CD14-positive monocyte (primary cell): ENCODE measurements at regions not wholly inside any gene's neighbourhood (a gene's known extent, or its start where the extent isn't known, plus 50 kb on each side); places are given as distances from the start of the nearest gene placed in this dataset.

Source experiments
- DNase-seq, 3 donors: peaks; one replicate each; pipeline ENCODE4 v3.0.0-alpha.2; 2011 to 2022
- H2AFZ ChIP-seq: 2 replicates; pipeline ENCODE4 v1.6.0; 2012; ENCODE audit warnings: mild to moderate bottlenecking, low read depth, low read length, inconsistent platforms; ENCODE audit not compliant: insufficient read depth, poor library complexity, severe bottlenecking
- H3K27ac ChIP-seq, 2 donors: 1 replicate in 1 of 2; 2 replicates in 1 of 2; pipeline ENCODE4 v1.5.1; 2012 to 2013; ENCODE audit warnings: low read length in 2 of 2, control low read depth in 1 of 2, inconsistent platforms in 1 of 2, low read depth in 1 of 2, mild to moderate bottlenecking in 1 of 2
- H3K27me3 ChIP-seq, 2 donors: one replicate each; pipeline versions ENCODE4 v1.6.0 to v1.6.1; 2011 to 2013; ENCODE audit warnings: low read length in 2 of 2; ENCODE audit not compliant: control insufficient read depth in 2 of 2, insufficient read depth in 2 of 2
- H3K36me3 ChIP-seq, 2 donors: replicated peaks in 1 of 2; 1 replicate in 1 of 2; 2 replicates in 1 of 2; pipeline versions ENCODE4 v1.5.1 to v1.6.1; 2012 to 2013; ENCODE audit warnings: low read length in 2 of 2, control low read depth in 1 of 2, inconsistent platforms in 1 of 2, mild to moderate bottlenecking in 1 of 2; ENCODE audit not compliant: insufficient read depth in 2 of 2, control insufficient read depth in 1 of 2
- H3K4me1 ChIP-seq, 2 donors: 1 replicate in 1 of 2; 2 replicates in 1 of 2; pipeline versions ENCODE4 v1.5.1 to v1.6.1; 2012 to 2013; ENCODE audit warnings: low read length in 2 of 2, control low read depth in 1 of 2, inconsistent platforms in 1 of 2, mild to moderate bottlenecking in 1 of 2, moderate library complexity in 1 of 2; ENCODE audit not compliant: insufficient read depth in 2 of 2, control insufficient read depth in 1 of 2
- H3K4me2 ChIP-seq: replicated peaks from 2 replicates; pipeline ENCODE3; 2012; ENCODE audit warnings: low read length, moderate library complexity, mild to moderate bottlenecking; ENCODE audit not compliant: poor library complexity, severe bottlenecking; ENCODE audit errors: extremely low read depth
- H3K4me3 ChIP-seq, 3 experiments: fragments of 200-600 bp in 1 of 3; sonication (generic) in 1 of 3; replicated peaks in 1 of 3; 1 replicate in 2 of 3; 2 replicates in 1 of 3; pipeline ENCODE4 v1.5.1; 2011 to 2013; ENCODE audit warnings: low read length in 3 of 3, mild to moderate bottlenecking in 3 of 3, control low read depth in 2 of 3, low read depth in 2 of 3, inconsistent platforms in 1 of 3, moderate library complexity in 1 of 3
- H3K79me2 ChIP-seq: 2 replicates; pipeline ENCODE4 v1.6.0; 2012; ENCODE audit warnings: mild to moderate bottlenecking, control low read depth, inconsistent platforms, low read length, moderate library complexity; ENCODE audit not compliant: insufficient read depth
- H3K9ac ChIP-seq: 2 replicates; pipeline ENCODE4 v1.6.0; 2017; ENCODE audit warnings: low read length, mild to moderate bottlenecking; ENCODE audit not compliant: insufficient read depth, poor library complexity, severe bottlenecking
- H3K9me3 ChIP-seq, 2 donors: replicated peaks in 1 of 2; 1 replicate in 1 of 2; 2 replicates in 1 of 2; pipeline versions ENCODE4 v1.5.1 to v1.6.1; 2012 to 2013; ENCODE audit warnings: low read length in 2 of 2, control low read depth in 1 of 2; ENCODE audit not compliant: control insufficient read depth in 1 of 2, insufficient read depth in 1 of 2
- H4K20me1 ChIP-seq: 2 replicates; pipeline ENCODE4 v1.6.0; 2012; ENCODE audit warnings: mild to moderate bottlenecking, low read length, control low read depth, moderate library complexity; ENCODE audit not compliant: insufficient read depth
- H3K27ac Mint-ChIP-seq, 7 donors: one replicate each; pipeline ENCODE4 v1.8.0; 2020; ENCODE audit warnings: mild to moderate bottlenecking in 7 of 7, mixed read lengths in 7 of 7, moderate library complexity in 6 of 7, inconsistent platforms in 2 of 7
- H3K27me3 Mint-ChIP-seq, 3 donors: one replicate each; pipeline ENCODE4 v1.8.0; 2021 to 2022; ENCODE audit warnings: low read depth in 3 of 3, mild to moderate bottlenecking in 3 of 3, mixed read lengths in 3 of 3, moderate library complexity in 3 of 3, inconsistent platforms in 1 of 3
- H3K36me3 Mint-ChIP-seq, 2 donors: one replicate each; pipeline ENCODE4 v1.8.0; 2020; ENCODE audit warnings: mixed read lengths in 2 of 2, inconsistent platforms in 1 of 2, mild to moderate bottlenecking in 1 of 2
- H3K4me1 Mint-ChIP-seq: one replicate; pipeline ENCODE4 v1.8.0; 2020; ENCODE audit warnings: mild to moderate bottlenecking, mixed read lengths
- H3K4me3 Mint-ChIP-seq, 2 donors: one replicate each; pipeline ENCODE4 v1.8.0; 2020; ENCODE audit warnings: mild to moderate bottlenecking in 2 of 2, mixed read lengths in 2 of 2, moderate library complexity in 1 of 2
- H3K9me3 Mint-ChIP-seq, 7 donors: one replicate each; pipeline ENCODE4 v1.8.0; 2020 to 2022; ENCODE audit warnings: mixed read lengths in 7 of 7, mild to moderate bottlenecking in 6 of 7, moderate library complexity in 6 of 7, inconsistent platforms in 2 of 7
- WGBS: methylation state at CpG from one replicate; pipeline ENCODE4 v1.1.5; 2013; ENCODE audit warnings: missing lambda C conversion rate; ENCODE audit not compliant: insufficient coverage; 5-methylcytosine and 5-hydroxymethylcytosine counted together
- intact Hi-C, 2 donors: fragments of 100-400 bp; cut with micrococcal nuclease; formaldehyde crosslinking; loops; one replicate each; pipeline versions ENCODE4 v1.15.0 to v1.15.1; 2023
- TF ChIP-seq, protein P1 (sequence below): fragments of 200-600 bp; IDR thresholded peaks from one replicate; pipeline ENCODE4 v1.8.0; 2022; ENCODE audit warnings: antibody characterized with exemption, mild to moderate bottlenecking

DNA sequence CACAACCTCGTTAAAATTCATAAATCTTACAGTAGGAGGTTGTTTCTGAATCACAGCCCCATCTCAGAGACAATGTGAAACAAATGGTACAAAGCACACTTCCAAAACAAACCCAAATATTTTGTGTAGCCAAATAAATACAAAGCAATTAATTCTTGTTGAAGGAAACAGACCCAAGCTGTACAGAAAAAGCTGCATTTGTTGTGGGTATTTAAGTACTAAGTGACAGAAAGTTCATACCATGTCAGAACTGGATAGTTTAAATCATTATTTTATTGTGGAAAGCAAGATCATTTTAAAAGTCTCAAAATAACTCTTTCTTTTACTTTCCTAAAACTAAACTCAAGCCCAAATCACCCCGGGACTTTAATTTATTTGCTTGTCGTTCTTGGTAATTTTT is 570.7 kb downstream of the ELAVL2 start:
- no peak overlapping the region for H3K27ac ChIP-seq
- no peak overlapping the region for H3K9ac ChIP-seq
- no peak for DNase-seq
- no peaks in the 10 kb centered on the region for H3K36me3 Mint-ChIP-seq
- peaks cover 0 to 9% (median 3%) of the 10 kb centered on the region in 7 donors for H3K9me3 Mint-ChIP-seq
- H3K27ac Mint-ChIP-seq = no peak overlapping the region
- H4K20me1 ChIP-seq = no peaks in the 10 kb centered on the region
- H3K27me3 ChIP-seq = no peaks in the 10 kb centered on the region
- TF ChIP-seq, protein P1, sequence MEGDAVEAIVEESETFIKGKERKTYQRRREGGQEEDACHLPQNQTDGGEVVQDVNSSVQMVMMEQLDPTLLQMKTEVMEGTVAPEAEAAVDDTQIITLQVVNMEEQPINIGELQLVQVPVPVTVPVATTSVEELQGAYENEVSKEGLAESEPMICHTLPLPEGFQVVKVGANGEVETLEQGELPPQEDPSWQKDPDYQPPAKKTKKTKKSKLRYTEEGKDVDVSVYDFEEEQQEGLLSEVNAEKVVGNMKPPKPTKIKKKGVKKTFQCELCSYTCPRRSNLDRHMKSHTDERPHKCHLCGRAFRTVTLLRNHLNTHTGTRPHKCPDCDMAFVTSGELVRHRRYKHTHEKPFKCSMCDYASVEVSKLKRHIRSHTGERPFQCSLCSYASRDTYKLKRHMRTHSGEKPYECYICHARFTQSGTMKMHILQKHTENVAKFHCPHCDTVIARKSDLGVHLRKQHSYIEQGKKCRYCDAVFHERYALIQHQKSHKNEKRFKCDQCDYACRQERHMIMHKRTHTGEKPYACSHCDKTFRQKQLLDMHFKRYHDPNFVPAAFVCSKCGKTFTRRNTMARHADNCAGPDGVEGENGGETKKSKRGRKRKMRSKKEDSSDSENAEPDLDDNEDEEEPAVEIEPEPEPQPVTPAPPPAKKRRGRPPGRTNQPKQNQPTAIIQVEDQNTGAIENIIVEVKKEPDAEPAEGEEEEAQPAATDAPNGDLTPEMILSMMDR = no peak
- no peaks in the 10 kb centered on the region for H3K36me3 ChIP-seq
- no peaks in the 10 kb centered on the region for H3K79me2 ChIP-seq
- no peaks in the 10 kb centered on the region for H3K9me3 ChIP-seq
- no peaks in the 10 kb centered on the region for H3K4me1 ChIP-seq
- no peaks in the 10 kb centered on the region for H3K27me3 Mint-ChIP-seq
- no peak overlapping the region for H3K4me3 ChIP-seq
- no peak overlapping the region for H3K4me2 ChIP-seq
- intact Hi-C loops = no loop called here
- WGBS = no CpG with 5 or more reads among the region's 3 CpGs
- no peak overlapping the region for H3K4me3 Mint-ChIP-seq
- H2AFZ ChIP-seq = no peak overlapping the region
- no peaks in the 10 kb centered on the region for H3K4me1 Mint-ChIP-seq

- Histone ChIP-seq H3K4me3 (no peak overlapping the region), H3K79me2 (no peaks in the 10 kb centered on the region), H2AFZ (no peak overlapping the region), H3K4me1 (no peaks in the 10 kb centered on the region), H3K9me3 (no peaks in the 10 kb centered on the region), H3K4me2 (no peak overlapping the region), H4K20me1 (no peaks in the 10 kb centered on the region), H3K9ac (no peak overlapping the region), H3K36me3 (no peaks in the 10 kb centered on the region), H3K27me3 (no peaks in the 10 kb centered on the region), H3K27ac (no peak overlapping the region)
- TF ChIP-seq, protein P1 = no peak
- Mint-ChIP-seq H3K4me3 (no peak overlapping the region), H3K36me3 (no peaks in the 10 kb centered on the region), H3K27me3 (no peaks in the 10 kb centered on the region), H3K27ac (no peak overlapping the region), H3K4me1 (no peaks in the 10 kb centered on the region), H3K9me3 (peaks cover 0 to 4% (median 0%) of the 10 kb centered on the region in 7 donors)
- intact Hi-C loops = no loop called here
- no peak for DNase-seq
- WGBS = 80% methylated on average over 1 of the region's 1 CpG
Observed at GRCh38 chr9:23258569-23258968, 567.5 kb downstream of the ELAVL2 start.
